ENCODE measurements at regions not wholly inside any gene's neighbourhood (a gene's known extent, or its start where the extent isn't known, plus 50 kb on each side); places are given as distances from the start of the nearest gene placed in this dataset.

DNA sequence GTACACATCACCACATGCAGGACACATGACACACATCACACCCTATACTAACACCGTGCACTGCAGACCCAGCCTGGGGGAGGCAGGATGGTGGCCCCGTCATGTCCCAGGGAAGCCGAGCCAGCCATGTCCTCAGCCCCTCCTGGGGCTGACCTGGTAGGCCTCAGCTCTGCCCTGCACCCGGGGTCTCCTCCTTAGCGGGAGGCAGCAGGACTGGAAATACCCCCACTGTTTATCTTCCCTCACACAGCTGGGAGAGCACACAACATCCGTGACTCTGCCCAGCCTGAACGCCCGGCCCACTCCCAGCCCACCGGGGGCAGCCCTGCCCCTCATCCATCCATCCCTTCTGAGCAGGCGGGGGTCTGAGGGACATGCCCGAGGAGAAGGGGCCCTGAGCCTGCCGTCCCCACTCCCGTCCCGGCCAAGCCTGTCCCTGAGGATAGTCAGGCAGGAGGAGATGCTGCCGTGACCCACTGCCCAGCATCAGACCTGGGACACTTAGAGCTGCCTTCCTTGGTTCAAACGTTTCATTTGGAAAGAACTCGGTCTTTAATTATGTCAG, 945.0 kb downstream of the BRD1 start:
- no peak for DNase-seq (ENCODE audit: low spot score)

DNA sequence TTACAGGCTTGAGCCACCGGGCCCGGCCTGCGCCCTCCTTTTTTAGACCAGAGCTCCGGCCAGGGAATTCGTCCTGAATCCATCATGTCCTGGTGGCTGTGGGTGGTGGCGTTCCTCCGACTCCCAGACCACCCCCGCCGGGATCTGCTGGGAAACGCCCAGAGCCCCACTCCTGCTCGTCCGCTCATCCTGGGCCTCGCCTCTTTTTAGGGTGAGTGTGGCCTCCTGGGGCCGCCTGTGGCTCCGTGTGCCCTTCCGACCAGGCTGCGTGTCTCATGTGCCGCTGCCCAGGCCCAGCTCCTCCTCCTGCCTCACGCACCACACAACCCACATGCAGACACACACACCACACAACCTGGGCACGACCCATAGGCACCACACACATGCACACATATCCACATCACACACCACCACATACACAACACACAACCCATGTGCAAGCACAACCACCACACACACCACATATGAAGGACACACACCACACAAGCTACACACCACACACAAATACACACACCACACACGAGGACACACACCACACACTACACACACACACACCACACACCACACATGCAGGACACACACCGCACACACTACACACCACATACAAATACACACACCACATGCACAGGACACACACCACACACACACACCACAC, 946.2 kb downstream of the BRD1 start:
- DNase-seq (ENCODE audit: low spot score) = no peak

DNA sequence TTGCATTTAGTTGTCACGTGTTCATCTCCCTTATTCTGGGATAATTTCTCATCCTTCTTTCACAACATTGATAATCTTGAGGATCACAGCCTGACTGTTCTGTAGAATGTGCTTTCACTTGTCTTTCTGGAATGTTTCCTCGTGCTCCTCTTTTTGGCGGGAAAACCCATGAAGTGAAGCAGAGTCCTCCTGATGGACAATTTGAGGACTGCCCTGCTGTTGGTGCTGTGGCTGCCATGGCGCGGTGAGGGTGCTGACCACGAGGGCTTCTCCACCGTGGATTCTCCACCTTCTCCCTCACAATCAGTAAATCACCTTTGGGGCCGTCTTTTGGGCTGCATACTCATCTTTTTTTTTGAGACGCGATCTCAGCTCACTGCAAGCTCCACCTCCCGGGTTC, 946.9 kb downstream of the BRD1 start:
- DNase-seq (ENCODE audit: low spot score) = no peak

DNA sequence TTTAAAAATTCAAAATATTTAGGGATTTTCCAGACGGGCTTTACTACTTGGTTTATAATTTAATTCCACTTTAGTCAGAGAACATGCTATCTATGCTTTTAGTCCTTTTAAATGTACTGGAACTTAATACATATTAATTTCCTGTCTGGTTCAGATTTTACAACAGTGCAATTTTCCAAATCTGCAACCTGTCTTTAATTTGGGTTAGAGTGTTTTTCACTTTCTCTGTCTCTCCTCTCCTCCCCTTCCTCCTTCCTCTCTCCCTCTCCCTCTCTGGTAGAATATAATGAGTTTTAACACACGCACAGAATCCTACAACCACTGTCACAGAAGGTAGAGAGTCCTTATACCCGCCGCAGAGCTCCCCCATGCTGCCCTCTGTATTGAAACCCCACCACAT, 950.7 kb downstream of the BRD1 start:
- DNase-seq (ENCODE audit: low spot score) = no peak

DNA sequence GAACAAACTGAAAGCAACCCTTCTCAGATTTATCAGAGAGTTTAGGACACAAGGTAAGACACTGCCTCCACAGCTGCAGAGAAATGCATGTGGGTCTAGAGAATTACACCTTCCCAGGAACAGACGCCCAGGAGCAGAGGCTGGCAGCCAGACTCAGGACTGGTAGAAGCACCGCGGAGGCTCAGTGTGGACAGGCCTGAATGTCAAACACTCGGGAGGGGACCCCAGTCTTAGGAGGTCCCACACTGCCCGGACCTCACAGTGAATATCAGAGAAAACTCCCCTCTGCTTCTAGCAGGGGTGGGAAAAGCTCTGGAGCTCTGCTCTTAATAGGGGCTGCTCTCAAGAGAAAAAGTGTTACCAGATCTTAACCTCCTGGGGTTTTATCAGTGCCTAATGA, 952.7 kb downstream of the BRD1 start:
- DNase-seq (ENCODE audit: low spot score) = no peak

DNA sequence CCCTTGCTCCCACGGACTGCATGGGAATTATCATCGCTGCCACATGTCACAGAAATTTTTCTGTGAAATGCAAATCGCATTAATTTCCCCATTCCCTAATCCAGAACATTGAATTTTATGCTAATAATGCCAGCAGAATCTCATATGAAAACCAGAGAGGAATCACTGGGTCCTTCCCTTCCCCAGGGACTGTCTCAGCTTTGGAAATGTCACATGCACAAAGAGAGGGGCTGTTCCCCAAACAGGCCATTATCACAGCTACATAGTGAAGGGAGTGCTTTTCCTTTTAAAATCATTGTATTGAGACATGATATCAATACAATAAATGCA, 954.5 kb downstream of the BRD1 start:
- no peak for DNase-seq (ENCODE audit: low spot score)

DNA sequence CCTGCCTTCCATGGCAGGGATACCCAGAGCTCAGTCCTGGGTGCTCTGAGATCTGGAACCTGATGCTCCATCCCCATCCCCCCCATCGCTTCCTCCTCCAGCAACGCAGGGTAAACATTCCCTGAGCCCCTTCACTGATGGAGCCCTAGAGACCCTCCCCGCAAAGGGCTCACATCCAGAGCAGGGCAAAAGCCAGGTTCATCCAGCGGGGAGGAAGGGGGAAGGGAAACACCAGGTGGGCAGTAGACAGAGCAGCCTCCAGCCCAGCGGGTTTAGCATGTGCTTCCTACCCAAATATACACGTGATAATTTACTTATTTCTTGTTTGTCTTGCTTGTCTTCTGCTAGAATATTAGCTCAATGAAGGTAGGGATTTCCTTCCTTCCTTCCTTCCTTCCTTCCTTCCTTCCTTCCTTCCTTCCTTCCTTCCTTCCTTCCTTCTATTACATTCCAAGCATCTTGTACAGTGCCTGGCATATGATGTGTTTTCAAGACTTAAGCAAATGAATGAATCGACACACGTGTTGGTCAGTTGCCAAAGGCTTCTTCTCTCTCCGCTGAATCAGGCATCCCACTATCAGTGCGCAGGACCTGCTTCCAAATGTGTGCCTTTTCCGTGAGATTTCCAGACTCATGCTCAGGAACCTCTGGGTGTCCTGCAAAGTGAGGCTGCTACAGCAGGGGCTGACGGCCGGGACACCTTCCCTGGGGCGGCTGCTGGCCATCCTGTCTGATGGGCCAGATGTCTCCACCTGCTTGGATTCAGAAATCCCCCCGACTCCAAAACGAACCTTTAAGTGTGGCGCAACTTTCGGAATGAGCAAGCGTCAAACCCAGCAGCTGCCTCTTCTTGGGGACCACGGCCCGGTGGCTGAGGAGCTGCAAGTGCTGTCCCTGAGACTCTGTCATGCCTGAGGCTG, 955.1 kb downstream of the BRD1 start:
- no peak for DNase-seq (ENCODE audit: low spot score)

DNA sequence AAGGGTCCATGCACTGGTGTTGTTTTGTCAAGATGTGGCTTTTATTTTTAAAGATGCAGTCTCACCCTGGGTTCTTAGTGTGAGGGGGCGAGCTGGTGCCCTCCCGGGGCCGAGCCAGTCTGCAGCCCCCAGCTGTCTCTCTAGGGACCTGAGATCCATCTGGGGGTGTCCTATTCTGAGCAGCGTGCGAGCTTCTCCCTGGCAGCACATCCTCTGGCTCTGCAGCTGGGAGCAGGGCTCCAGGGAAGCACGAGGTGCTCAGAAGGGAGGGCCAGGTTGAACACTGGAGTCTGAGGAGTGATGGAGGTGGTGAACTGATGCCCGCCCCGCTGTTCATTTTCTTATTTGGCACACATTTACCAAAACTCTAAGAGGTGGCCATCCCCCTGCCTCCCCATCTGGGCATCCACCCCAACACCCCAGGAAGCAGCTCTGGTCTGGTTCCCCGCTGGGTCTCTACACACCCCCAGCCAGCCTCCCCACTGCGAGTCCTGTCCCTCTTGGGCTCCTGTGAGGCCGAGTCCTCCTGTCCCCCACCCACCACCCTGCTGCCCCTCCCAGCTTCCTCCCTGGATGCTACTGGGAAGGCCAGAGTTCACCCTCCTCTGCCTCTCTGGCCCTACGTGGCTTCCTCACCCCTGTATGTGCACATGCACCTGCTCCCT, 956.4 kb downstream of the BRD1 start:
- DNase-seq (ENCODE audit: low spot score) = no peak

DNA sequence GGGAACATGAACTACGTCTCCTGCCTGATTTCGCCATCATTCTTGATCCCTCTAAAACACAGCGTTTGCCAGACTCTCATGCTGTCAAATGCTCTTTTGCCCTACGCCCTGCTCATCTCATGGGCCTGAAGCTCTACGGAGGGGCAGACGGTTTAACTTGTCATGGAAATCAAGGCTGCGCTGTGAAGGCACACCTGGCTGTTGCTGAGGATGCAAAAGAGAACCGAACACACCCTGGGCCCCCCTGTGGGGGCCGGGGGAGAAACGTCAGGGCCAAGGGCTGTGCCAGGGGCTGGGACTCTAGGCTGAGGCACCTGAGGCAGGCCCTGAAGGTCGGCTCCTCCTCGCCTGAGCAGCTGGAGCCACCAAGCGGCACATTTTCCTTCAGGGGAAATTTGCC, 957.2 kb downstream of the BRD1 start:
- no peak for DNase-seq (ENCODE audit: low spot score)

DNA sequence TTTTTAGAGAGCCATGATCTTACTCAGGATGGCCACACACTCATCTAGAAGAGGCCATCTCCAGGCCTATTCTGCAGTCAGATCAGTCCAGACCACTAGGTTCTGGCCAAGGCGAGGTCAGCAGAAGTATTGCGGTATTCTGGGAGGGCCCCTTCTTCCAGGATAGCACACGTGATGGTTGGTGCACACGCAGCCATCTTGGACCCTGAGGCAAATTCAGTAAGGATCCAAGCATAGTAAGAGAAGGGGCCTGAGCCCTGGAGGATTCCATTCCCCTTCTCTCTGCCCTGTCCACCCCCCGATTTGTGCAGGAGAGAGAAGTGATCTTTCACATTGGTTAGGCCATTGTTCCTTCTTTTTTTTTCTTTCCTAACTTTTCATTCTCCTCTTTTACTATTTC, 957.9 kb downstream of the BRD1 start:
- DNase-seq (ENCODE audit: low spot score) = no peak

DNA sequence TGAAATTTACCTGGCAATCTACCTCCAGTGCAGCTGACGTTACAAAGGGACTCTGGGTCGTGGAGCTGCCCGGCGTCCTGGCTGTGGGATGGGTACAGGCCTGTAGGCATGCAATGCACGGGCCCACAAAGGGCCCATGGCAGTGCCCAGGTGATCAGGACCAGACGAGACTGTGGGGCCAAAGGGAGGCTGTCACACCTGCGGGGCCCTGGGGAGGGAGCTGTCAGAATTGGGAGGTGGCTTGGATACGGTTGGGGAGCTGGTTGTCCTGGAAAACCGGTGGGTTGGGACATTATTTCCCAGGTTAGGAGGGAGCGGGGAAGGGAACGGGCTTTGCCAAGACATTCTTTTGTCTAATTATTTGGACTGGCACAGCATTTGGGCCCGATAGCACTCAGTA, 958.5 kb downstream of the BRD1 start:
- DNase-seq (ENCODE audit: low spot score) = no peak

DNA sequence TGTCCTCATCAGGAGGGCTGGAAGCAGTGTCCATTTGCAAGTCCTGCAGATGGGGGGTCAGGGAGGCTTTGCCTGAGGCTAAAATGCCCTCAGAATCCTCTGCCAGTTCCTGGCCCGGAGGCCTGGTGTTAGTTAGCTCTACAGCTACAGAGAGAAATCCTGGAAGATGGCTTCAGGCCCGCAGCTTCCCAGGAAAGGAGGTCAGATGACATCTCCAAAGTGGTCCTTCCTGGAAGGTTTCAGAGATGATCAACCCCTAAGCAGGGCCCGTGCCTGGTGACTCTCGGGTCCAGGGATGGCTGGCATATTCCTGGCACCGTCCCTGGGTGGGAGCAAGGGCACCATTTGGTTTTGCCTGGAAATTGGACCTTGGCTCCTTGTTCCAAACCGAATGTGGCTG, 959.1 kb downstream of the BRD1 start:
- DNase-seq (ENCODE audit: low spot score) = no peak

DNA sequence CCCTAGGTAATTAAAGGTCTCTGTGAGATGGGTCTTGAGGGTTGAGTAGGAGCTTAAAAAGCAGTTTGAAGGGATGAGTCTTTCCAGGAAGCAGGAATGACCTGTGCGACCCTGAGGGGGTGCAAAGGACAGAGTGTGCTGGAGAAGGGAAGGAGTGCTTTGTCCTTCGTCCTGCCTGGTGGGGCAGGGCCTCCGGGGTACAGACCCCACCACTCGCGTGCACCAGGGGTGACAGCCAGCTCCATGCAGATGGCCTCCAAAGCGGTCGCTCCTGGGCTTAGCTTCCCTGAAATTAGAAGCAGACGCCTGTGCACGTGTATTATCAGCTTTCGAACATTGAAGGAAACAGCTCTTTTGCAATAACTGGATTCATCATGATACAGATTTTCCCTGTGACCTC, 959.8 kb downstream of the BRD1 start:
- no peak for DNase-seq (ENCODE audit: low spot score)

DNA sequence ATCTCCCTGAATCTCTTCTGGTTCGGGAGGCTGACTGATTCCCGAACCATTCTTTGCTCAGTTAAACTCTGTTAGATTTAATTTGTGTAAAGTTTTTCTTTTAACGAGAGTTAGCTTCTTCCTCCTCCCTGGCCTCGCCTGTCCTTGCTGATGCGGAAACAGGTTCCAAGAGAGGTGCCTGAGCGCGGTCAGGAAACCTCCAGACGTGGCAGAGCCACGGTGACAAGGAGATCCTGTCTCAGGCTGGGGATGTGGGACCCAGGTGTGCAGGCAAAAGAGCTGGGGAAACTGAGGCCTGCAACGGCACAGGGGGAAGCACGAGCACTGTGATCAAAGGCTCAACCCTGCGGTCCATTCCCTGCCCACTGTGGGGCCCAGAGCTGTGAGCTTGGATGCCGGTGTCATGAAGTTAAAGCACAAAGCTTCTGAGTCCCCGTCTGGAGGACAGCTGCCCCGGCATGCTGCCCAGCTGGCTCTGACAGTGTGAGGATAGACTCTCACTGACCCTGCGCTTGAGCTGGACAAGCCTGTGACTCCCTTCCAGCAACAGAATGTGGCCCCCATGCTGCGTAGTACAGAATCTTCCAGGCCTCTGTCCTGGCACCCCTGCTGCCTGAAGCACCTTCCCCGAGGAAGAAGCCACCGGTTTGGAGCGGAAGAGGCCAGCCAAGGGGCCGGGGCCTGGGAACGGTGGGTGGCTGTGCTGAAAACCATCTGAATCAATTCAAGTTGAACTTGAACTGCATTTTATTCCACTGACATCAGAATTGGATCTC, 960.6 kb downstream of the BRD1 start:
- DNase-seq (ENCODE audit: low spot score) = no peak

DNA sequence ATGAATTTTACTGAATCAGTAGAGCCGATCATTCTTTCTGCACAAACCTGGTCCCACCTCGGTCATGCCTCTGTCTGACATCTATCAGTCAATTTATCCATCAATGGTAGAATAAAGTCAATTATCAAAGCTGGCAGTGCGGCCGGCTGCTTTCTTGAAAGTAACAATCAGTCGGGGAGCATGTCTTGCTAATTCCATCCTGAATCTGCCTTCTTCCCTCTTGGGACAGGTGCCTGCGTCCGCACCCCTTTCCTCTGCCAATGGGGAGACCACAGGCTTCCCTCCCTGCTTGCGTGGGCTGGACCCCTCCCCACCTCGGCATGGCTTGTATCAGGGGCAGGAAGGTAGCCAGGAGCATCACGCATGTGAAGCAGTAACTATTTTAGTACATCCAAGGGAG, 962.9 kb downstream of the BRD1 start:
- DNase-seq (ENCODE audit: low spot score) = no peak

DNA sequence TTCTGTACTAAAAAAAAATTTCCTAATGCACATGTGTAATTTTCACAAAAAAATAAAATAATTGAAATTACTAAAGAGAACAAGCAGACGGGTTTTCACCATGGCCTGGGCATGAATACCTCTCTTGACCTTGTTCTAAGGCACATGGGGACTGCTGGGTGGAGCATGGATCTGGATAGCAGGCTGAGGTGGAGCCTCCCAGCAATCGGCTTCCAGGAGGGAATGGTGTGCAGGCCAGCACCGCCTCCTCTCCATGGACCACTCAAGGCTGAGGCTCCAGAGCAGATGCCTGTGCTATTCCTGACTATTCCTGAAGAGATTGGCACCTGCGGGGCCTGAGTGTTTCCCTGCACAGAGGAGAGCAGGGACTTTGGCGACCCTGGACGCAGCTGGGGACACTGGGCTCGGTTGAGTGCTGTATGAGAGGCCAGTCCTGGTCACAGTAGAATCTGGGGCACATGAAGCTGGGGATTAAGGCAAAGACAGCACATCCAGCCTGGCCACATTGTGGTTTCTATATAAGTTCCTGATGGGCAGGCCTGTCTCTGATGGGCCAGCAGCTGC, 963.6 kb downstream of the BRD1 start:
- DNase-seq (ENCODE audit: low spot score) = no peak

DNA sequence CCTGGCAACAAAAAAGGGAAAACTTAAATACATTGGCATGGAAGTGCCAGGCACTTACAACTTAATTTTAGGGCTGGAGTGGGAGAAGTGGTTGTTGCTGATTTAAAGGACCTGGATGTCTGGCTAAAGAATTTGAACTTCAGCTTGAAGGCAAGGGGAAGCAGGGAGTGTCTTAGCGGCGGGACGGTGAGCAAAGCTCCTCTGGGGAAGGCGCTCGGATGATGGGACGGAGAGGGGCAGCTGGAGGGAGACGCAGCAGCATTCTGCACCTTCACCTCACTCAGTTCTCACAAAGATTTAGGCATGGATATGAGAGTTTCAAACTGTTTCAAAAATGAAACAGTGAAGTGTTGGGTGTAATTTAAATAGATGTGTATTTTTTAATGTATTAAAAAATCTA, 967.1 kb downstream of the BRD1 start:
- no peak for DNase-seq (ENCODE audit: low spot score)

DNA sequence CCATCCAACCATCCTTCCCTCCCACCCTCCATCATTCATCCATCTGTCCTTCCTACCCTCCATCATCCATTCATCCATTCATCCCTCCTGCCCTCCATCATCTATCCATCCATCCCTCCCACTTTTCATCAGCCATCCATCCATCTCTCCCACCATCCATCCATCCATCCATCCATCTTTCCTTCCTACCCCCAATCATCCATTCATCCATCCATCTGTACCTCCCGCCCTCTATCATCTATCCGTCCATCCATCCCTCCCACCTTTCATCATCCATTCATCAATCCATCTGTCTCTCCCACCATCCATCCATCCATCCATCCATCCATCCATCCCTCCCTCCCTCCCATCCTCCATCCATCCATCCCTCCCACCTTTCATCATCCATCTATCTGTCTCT, 968.8 kb downstream of the BRD1 start:
- no peak for DNase-seq (ENCODE audit: low spot score)

DNA sequence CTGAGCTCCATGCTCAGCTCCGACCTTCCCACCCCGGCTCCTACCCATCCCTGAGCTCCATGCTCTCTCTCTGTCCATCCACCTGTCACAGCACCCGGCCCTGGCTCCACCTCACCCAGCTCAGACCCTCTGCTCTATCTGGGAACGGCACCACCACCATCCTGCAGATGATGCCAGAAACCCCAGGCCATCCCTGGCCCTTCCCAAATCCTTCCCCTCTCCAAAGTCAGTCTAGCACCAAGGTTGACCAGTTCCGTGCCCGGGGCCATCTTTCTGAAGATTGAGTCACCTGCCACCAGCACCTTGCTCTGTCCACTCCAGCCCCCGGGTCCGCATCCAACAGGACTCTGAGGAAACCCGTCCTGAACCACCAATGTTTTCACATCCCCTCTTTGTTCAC, 969.6 kb downstream of the BRD1 start:
- DNase-seq (ENCODE audit: low spot score) = no peak

DNA sequence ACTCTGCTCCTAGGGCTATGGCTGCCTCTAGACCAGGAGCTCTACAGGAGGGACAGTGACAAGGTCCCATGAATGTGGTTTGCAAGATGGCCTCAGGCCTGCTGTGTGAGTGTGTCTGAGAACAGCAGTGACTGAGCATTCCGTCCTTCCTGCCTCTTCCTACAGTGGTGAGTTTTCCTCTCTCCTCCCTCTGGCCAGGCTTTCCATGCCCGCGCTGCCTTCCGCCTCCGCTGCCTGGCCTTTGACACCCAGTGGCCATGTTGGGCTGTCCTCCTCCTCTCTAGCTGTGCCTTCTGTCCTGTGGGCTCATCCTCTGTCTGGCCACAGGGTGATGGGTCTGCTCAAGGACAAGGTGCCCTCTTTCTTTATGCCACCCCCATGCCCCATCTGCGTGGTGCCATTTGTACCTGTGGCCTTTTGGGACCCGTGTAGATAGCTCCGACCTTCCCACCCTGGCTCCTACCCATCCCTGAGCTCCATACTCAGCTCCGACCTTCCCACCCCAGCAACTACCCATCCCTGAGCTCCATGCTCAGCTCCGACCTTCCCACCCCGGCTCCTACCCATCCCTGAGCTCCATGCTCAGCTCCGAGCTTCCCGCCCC, 970.4 kb downstream of the BRD1 start:
- DNase-seq (ENCODE audit: low spot score) = no peak

DNA sequence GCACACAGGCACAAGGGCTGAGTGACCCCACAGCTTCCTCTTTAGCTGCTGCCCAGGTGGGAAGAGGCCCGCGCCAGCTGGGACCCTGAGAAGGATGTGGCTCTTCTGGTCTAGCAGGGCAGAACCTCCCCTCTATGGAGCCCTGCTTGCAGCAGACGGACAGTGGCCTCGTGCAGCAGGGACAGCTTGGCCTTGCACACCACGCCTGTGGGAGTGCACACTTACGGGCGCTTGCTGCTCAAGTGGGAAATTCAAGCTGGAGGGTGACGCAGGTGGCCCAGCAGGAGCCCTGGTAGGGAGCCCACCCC, 971.4 kb downstream of the BRD1 start:
- no peak for DNase-seq (ENCODE audit: low spot score)
